ENCODE measurements at regions not wholly inside any gene's neighbourhood (a gene's known extent, or its start where the extent isn't known, plus 50 kb on each side); places are given as distances from the start of the nearest gene placed in this dataset.
A peak's percentile ranks its signal among the peaks of the same experiment; 100 is the strongest.

GRCh38 chr13:30105381-30105780, 202.0 kb downstream of the KATNAL1 start:
- DNase-seq = no peak

DNA sequence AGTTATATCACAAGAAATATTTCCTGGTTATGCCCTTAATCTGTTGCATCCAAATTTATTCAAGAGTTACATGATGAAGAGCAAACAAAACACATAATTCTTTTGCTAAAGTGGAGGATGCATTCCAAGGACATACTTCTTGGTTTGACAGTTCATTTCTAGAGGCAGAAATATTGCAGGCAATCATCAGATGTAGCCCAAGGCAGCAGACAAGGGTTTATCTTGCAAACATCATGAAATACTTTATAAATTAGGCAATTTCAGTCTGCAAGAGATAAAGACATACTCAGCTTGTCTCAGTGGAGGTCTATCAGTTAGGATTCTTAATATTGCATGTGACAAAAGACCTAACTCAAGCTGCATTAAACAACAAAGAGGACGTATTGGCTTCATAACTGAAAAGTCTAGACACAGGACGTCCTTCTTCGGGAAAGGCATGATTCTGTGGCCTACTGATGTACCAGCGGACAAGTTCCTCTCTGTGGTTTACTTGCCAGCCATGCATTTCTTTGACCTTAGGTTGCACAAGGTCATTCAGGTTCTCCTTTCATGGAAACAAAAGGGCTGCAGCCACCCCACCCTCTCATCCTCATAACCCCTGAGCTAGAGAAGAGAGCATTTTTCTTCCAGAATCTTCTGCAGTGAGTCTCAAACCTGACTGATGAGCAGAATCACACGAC, 204.1 kb downstream of the KATNAL1 start:
- no peak for DNase-seq

GRCh38 chr13:30100226-30100625, 207.1 kb downstream of the KATNAL1 start:
- DNase-seq = no peak

- DNase-seq = no peak
These were observed 209.7 kb downstream of the KATNAL1 start for GRCh38 chr13:30097701-30098100.

- DNase-seq = no peak
These were observed 210.3 kb downstream of the KATNAL1 start for GRCh38 chr13:30097089-30097488.

- no peak for DNase-seq
These were observed 213.3 kb downstream of the KATNAL1 start for GRCh38 chr13:30094015-30094414.

- no peak for DNase-seq
These were observed 214.1 kb downstream of the KATNAL1 start for GRCh38 chr13:30093236-30093635.

- DNase-seq = no peak
These were observed 215.7 kb downstream of the KATNAL1 start for GRCh38 chr13:30091691-30092090.

GRCh38 chr13:30091035-30091434, 216.3 kb downstream of the KATNAL1 start:
- DNase-seq = no peak

DNA sequence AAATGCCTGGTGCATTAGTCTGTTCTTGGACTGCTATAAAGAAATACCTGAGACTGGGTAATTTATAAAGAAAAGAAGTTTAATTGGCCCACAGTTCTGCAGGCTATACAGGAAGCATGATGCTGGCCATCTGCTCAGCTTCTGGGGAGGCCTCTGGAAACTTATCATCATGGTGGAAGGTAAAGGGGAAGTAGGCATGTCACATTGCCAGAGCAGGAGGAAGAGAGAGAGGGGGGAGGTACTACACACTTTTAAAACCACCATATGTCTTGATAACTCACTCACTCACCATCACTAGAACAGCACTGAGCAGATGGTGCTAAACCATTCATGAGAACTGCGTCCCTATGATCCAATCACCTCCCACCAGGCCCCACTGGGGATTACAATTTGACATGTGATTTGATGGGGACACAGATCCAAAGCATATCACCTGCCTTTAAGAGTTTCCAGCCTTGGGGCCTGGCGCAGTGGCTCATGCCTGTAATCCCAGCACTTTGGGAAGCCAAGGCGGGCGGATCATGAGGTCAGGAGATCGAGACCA, 219.0 kb downstream of the KATNAL1 start:
- DNase-seq = no peak

DNA sequence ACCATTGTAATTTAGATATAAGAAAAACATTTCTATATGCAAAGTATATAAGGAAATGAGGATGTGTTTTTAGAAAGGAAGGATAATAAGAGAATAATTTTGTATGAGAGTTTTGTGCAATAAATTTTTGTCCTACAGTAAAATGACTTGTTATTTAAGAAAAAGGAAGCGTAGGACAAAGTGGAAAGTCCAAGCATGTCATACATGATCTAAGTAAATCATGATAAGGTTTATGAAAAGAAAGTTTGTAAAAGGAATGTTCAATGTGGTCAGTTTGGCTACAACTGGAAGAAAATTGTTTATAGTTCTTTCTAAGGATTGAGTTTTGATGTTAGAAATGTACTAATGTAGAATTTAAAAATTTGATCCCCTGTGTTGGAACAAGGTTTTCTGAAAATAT, 222.3 kb downstream of the KATNAL1 start:
- DNase-seq = no peak

DNA sequence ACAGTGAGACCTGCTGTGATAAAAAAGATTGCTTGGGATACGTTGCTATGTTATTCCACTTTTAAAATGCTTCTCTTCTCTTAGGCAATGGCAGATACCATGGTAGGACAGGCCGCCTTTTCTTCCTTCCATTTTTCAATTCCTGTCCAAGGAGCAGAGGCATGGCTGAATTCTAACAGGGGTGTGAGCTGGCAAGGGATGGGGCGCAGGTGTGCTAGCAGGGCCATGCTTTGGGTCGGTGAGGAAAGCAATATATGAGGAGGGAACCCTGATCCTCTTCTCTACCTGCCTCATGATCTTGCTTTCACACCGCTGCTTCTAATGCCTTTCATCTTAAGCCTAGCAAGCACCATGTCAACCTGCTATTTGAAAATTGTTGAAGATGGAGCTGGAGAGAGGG, 225.0 kb downstream of the KATNAL1 start:
- DNase-seq = no peak

GRCh38 chr13:30081331-30081730, 226.0 kb downstream of the KATNAL1 start:
- no peak for DNase-seq

DNA sequence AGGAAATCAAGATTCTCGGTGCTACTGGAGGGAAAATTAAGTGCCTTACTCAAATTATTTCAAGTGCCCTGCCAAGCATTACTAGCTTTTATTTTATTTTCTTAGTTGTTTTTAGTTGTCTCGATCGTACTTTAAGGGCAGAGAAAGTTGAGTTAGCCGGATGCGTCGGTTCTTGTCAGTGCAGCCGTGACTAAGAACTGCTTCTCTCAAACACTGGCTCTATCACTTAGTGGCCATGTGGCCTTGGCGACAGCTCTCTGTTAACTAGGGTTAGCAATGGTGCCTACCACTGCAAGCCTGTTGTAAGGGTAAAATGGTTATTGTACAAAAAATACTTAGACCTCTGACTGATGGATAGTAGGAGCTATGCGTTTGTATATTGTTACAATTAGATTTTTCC, 227.8 kb downstream of the KATNAL1 start:
- no peak for DNase-seq

DNA sequence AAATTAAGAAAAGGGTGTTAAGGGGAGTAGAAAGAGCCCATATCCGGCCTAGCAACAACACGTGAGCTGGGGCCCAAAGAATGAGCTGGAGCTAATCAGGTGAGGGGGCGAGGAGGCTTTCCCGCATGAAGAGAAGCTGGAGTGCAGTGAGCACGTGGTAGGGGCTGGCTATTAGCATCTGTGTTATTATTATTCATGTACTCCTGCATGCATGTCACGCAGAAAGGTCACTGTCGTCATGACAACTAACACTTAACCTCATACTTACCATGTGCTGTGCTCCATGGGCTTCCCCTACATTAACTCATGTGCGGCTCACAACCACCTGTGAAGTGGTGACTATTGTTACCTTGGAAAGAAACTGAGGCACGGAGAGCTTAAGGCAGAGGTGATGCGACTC, 227.6 kb upstream of the UBL3 start:
- peak; percentile 21 to 25 for DNase-seq

- DNase-seq = no peak
These were observed 226.9 kb upstream of the UBL3 start for GRCh38 chr13:30077240-30077735.

DNA sequence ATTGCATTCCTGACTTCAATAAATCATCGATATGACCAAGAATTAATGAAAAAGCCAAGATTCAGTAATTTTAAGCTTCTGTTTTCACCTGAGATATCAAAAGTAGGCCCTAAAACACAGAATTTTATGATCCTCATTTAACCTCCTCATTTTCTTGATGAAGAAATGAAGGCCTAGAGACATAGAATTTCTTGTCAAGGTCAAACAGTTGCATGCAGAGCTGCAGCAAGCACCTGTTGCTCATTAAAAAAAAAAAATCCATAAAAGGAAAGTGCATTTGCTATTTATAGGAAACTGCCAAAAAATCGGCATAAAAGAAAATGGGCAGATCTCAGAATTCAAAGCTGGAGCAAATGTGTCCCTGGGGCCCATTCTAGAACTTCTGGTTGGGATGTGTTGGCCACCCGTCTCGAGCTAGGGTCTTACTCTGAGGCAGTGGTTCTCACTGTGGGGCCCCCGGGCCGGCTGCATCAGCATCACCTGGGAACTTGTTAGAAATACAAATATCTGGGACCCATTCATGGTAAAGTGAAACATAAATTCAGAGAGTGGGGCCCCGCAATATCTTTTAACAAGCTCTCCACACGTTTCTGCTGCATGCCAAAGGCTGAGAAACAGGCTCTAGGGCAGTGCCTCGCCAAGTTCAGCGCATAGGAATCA, 224.7 kb upstream of the UBL3 start:
- no peak for DNase-seq

DNA sequence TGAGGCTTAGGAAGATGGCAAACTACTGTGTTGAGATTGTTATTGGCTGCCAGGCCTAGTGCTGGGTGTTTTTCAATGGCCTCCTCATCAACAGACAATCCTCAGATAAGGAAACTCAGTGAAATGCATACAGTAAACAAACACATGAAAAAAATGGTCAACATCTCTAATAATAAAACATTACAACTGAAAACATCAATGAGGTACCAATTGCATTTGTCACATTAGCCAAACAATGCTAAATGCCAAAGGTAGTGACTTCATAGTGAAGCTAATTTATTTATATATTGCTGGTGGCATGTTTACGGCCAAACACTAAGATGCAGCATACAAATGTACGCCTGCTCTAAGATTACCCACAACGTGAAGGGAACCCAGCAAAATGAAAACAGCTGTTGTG, 224.0 kb upstream of the UBL3 start:
- no peak for DNase-seq

GRCh38 chr13:30072818-30073186, 222.4 kb upstream of the UBL3 start:
- no peak for DNase-seq

DNA sequence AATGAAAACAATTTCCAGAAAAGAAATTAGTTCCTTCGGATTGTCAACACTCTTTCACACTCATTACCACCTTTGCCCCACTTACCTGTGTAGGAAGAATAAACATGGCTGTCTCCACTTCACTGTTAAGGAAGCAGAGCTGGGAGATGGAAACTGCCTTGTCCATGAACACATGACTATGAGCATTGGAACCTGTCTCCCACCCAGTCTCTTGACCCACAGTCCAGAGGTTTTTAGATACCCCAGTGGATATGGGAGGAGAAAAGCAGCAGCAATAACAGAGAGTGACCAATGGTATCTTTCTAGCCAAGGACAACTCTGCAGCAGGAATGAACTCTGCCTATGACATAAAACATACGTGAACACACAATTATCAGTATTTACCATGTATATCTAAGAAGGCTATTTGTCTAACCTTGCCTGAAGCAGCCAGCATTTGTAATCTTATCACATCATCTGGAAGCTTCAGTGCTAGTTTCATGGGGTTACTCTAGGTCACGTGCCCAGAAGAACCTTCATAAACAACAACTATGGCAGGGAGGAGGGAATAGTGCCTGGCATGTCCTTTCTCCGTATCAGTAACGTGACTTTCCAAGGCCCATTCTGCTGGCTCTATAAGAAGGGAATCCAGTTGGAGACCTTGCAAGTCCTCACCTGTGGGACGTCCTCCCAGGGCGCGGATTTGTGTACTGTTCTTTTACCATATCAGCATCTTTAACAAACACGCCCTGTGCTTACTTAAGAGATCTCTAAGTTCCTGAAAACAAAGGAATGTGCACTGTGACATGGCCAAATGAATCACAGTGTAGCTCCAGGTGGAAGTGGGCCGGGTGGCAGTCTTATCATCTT, 221.8 kb upstream of the UBL3 start:
- DNase-seq = no peak

DNA sequence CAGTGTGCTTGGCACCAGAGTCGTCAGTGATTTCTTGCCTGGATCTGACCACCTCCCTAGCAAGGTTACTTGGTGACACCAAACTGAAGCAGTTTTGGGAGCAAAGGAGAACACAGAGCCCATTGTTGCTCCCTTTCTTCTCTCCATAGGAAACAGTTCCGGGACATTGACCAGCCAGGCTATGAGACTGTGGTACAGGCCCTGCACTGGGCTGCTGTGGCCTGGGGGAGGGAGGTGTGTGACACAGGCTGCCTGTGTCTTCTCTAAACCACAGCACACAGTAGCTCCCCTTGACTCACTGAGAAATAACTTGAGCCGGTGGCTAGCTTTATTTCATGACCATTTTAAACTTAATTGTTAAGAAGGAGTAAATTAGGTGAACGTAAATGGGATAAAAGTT, 214.8 kb upstream of the UBL3 start:
- DNase-seq = peak; percentile 68 to 79

GRCh38 chr13:30063892-30064291, 213.5 kb upstream of the UBL3 start:
- DNase-seq = peak; percentile 78 to 86

DNA sequence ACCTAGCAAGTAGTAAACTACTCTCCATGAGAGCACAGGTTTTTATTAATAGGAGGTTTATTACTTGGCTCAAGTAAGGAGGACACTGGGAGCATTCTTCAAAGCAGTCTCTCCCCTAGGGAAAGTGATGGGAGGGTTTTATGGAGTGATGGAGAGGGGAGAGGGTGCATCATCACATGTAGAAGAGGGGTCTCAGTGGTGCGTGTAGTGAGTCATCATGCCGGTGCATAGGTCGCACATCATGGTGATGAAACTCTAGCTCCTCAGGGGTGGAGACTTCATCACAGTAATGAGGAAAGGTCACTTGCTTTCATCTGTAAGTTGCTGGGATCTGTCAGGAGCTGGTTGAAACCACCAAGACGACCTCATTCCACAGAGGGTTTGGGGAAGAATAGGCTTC, 210.8 kb upstream of the UBL3 start:
- no peak for DNase-seq

DNA sequence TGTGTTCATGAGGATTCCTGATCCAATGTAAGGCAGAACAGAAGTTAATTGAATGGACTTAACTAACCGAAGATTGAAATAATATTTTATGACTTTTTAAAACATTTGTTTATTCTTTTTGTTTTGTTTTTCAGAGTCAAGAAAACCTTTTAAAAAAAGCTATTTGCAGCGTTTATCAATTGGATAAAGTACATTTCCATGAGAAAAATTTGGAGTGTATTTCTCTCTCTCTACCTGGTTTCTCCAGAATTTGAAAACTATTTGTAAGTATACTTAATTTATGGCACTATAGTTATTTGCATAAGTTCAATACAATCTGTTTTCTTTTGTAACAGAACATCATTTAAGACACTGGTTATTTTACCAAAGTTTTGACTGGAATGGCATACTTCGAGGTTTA, 208.0 kb upstream of the UBL3 start:
- no peak for DNase-seq
